ENCODE measurements at regions not wholly inside any gene's neighbourhood (a gene's known extent, or its start where the extent isn't known, plus 50 kb on each side); places are given as distances from the start of the nearest gene placed in this dataset.

GRCh38 chr13:30120133-30120822, 187.1 kb downstream of the KATNAL1 start:
- no peak for TF ChIP-seq CTCF (conservative IDR thresholded peaks at IDR 0.05; ENCODE audit: low read length)
- TF ChIP-seq EZH2phosphoT487 (IDR thresholded peaks at IDR 0.05; ENCODE audit: borderline replicate concordance, low read depth, low read length), result no peak

Data from OCI-LY7 (cell line).